ENCODE measurements at regions not wholly inside any gene's neighbourhood (a gene's known extent, or its start where the extent isn't known, plus 50 kb on each side); places are given as distances from the start of the nearest gene placed in this dataset.

- peaks cover 0 to 6% (median under 1%) of the 10 kb centered on the region in 4 donors for H3K9me3 ChIP-seq (ENCODE audit: control insufficient read depth in 4 of 4, insufficient read depth in 3 of 4, low read length in 3 of 4)
- ATAC-seq (ENCODE audit: insufficient read depth, low FRiP score) (no peak), DNase-seq (no peak)
- no peak overlapping the region for H3K4me3 ChIP-seq
- no peak for TF ChIP-seq CTCF (IDR thresholded peaks at IDR 0.05; ENCODE audit: control extremely low read depth, extremely low read depth)
- H3K27me3 ChIP-seq (ENCODE audit: control insufficient read depth in 3 of 3, insufficient read depth in 3 of 3, low read length in 2 of 3), result no peaks in the 10 kb centered on the region
- no peaks in the 10 kb centered on the region for H3K36me3 ChIP-seq (ENCODE audit: control insufficient read depth in 4 of 4, insufficient read depth in 4 of 4, low read length in 4 of 4)
- H3K4me1 ChIP-seq (ENCODE audit: control insufficient read depth in 5 of 5, insufficient read depth in 5 of 5, low read length in 5 of 5), result peaks cover 0 to 10% (median 0%) of the 10 kb centered on the region in 5 donors
- H3K27ac ChIP-seq (ENCODE audit: low read depth in 1 of 2, low read length in 1 of 2), result no peak overlapping the region
- no peak overlapping the region for H3K9ac ChIP-seq (ENCODE audit: insufficient read depth in 1 of 2, low read length in 2 of 2)
Observed at GRCh38 chr1:68782890-68783289, 286.0 kb upstream of the DEPDC1 start.

- no peak overlapping the region for H3K4me3 ChIP-seq
- no peak for DNase-seq
- H3K9me3 ChIP-seq (ENCODE audit: control insufficient read depth in 4 of 4, insufficient read depth in 3 of 4, low read length in 3 of 4), result peaks cover 0 to 6% (median 0%) of the 10 kb centered on the region in 4 donors
- no peak for TF ChIP-seq CTCF (IDR thresholded peaks at IDR 0.05; ENCODE audit: control extremely low read depth, extremely low read depth)
- no peak for ATAC-seq (ENCODE audit: insufficient read depth, low FRiP score)
- no peak overlapping the region for H3K27ac ChIP-seq (ENCODE audit: low read depth in 1 of 2, low read length in 1 of 2)
- H3K9ac ChIP-seq (ENCODE audit: insufficient read depth in 1 of 2, low read length in 2 of 2), result no peak overlapping the region
- H3K4me1 ChIP-seq (ENCODE audit: control insufficient read depth in 5 of 5, insufficient read depth in 5 of 5, low read length in 5 of 5), result no peaks in the 10 kb centered on the region
- H3K36me3 ChIP-seq (ENCODE audit: control insufficient read depth in 4 of 4, insufficient read depth in 4 of 4, low read length in 4 of 4), result no peaks in the 10 kb centered on the region
- 47 to 50% methylated on average over 2 of the region's 2 CpGs for WGBS, 2 donors
- no peaks in the 10 kb centered on the region for H3K27me3 ChIP-seq (ENCODE audit: control insufficient read depth in 3 of 3, insufficient read depth in 3 of 3, low read length in 2 of 3)
Observed at GRCh38 chr1:68785328-68785727, 288.4 kb upstream of the DEPDC1 start.

GRCh38 chr1:68788762-68789161 is 291.9 kb upstream of the DEPDC1 start:
- ATAC-seq (ENCODE audit: insufficient read depth, low FRiP score), result no peak
- Histone ChIP-seq H3K4me3 (no peak overlapping the region), H3K27ac (ENCODE audit: low read depth in 1 of 2, low read length in 1 of 2) (no peak overlapping the region), H3K36me3 (ENCODE audit: control insufficient read depth in 4 of 4, insufficient read depth in 4 of 4, low read length in 4 of 4) (no peaks in the 10 kb centered on the region), H3K9ac (ENCODE audit: insufficient read depth in 1 of 2, low read length in 2 of 2) (no peak overlapping the region), H3K4me1 (ENCODE audit: control insufficient read depth in 5 of 5, insufficient read depth in 5 of 5, low read length in 5 of 5) (no peaks in the 10 kb centered on the region), H3K27me3 (ENCODE audit: control insufficient read depth in 3 of 3, insufficient read depth in 3 of 3, low read length in 2 of 3) (no peaks in the 10 kb centered on the region), H3K9me3 (ENCODE audit: control insufficient read depth in 4 of 4, insufficient read depth in 3 of 4, low read length in 3 of 4) (no peaks in the 10 kb centered on the region)
- no peak for TF ChIP-seq CTCF (IDR thresholded peaks at IDR 0.05; ENCODE audit: control extremely low read depth, extremely low read depth)
- WGBS, 2 donors, result 24 to 60% methylated on average over 1 of the region's 1 CpG
- no peak for DNase-seq

GRCh38 chr1:68791800-68792199 is 294.9 kb upstream of the DEPDC1 start:
- no peak for TF ChIP-seq CTCF (IDR thresholded peaks at IDR 0.05; ENCODE audit: control extremely low read depth, extremely low read depth)
- no peak overlapping the region for H3K4me3 ChIP-seq
- DNase-seq (no peak), ATAC-seq (ENCODE audit: insufficient read depth, low FRiP score) (no peak)
- H3K4me1 ChIP-seq (ENCODE audit: control insufficient read depth in 5 of 5, insufficient read depth in 5 of 5, low read length in 5 of 5), result no peaks in the 10 kb centered on the region
- H3K27me3 ChIP-seq (ENCODE audit: control insufficient read depth in 3 of 3, insufficient read depth in 3 of 3, low read length in 2 of 3), result no peaks in the 10 kb centered on the region
- no peak overlapping the region for H3K9ac ChIP-seq (ENCODE audit: insufficient read depth in 1 of 2, low read length in 2 of 2)
- WGBS, 2 donors, result 85% methylated on average over 3 of the region's 3 CpGs
- H3K36me3 ChIP-seq (ENCODE audit: control insufficient read depth in 4 of 4, insufficient read depth in 4 of 4, low read length in 4 of 4), result no peaks in the 10 kb centered on the region
- H3K27ac ChIP-seq (ENCODE audit: low read depth in 1 of 2, low read length in 1 of 2), result no peak overlapping the region
- H3K9me3 ChIP-seq (ENCODE audit: control insufficient read depth in 4 of 4, insufficient read depth in 3 of 4, low read length in 3 of 4), result no peaks in the 10 kb centered on the region
